Hepatocyte (in vitro differentiated cells): ENCODE measurements at regions not wholly inside any gene's neighbourhood (a gene's known extent, or its start where the extent isn't known, plus 50 kb on each side); places are given as distances from the start of the nearest gene placed in this dataset.

Source experiments
- DNase-seq: peaks from one replicate; pipeline ENCODE4 v3.0.0-alpha.2; 2016; ENCODE audit warnings: low spot score
- H2AFZ ChIP-seq: fragments of 200-600 bp; sonication (generic); 2 replicates; pipeline ENCODE4 v1.6.0; 2016; ENCODE audit warnings: antibody characterized with exemption, mild to moderate bottlenecking
- H3K27ac ChIP-seq: fragments of 200-600 bp; sonication (generic); 2 replicates; pipeline ENCODE4 v1.5.1; 2016; ENCODE audit warnings: mild to moderate bottlenecking
- H3K27me3 ChIP-seq: fragments of 200-600 bp; sonication (generic); 2 replicates; pipeline ENCODE4 v1.6.1; 2016
- H3K36me3 ChIP-seq: fragments of 200-600 bp; sonication (generic); replicated peaks from 2 replicates; pipeline ENCODE4 v1.5.1; 2016; ENCODE audit warnings: low read depth; ENCODE audit not compliant: insufficient read depth
- H3K4me1 ChIP-seq: fragments of 200-600 bp; sonication (generic); 2 replicates; pipeline ENCODE4 v1.5.1; 2016; ENCODE audit warnings: mild to moderate bottlenecking, moderate library complexity; ENCODE audit not compliant: insufficient read depth
- H3K4me2 ChIP-seq: fragments of 200-600 bp; sonication (generic); 2 replicates; pipeline ENCODE4 v1.6.0; 2016
- H3K4me3 ChIP-seq: fragments of 200-600 bp; sonication (generic); 2 replicates; pipeline ENCODE4 v1.5.1; 2016; ENCODE audit warnings: mild to moderate bottlenecking
- H3K79me2 ChIP-seq: fragments of 200-600 bp; sonication (generic); 2 replicates; pipeline ENCODE4 v1.6.0; 2017; ENCODE audit warnings: mild to moderate bottlenecking
- H3K9me2 ChIP-seq: fragments of 200-600 bp; sonication (generic); replicated peaks from 2 replicates; pipeline ENCODE4 v1.6.0; 2017; ENCODE audit warnings: mild to moderate bottlenecking; ENCODE audit not compliant: insufficient read depth
- H3K9me3 ChIP-seq: fragments of 200-600 bp; sonication (generic); 2 replicates; pipeline ENCODE4 v1.5.1; 2016; ENCODE audit warnings: low read depth, mild to moderate bottlenecking
- H4K20me1 ChIP-seq: fragments of 200-600 bp; sonication (generic); 2 replicates; pipeline ENCODE4 v1.6.0; 2016; ENCODE audit warnings: mild to moderate bottlenecking; ENCODE audit not compliant: insufficient read depth, poor library complexity, severe bottlenecking
- EZH2 ChIP-seq: fragments of 200-600 bp; sonication (generic); IDR thresholded peaks from 2 replicates; pipeline ENCODE4 v1.6.1; 2016; ENCODE audit warnings: antibody characterized with exemption, mild to moderate bottlenecking, borderline replicate concordance
- EZH2phosphoT487 ChIP-seq: fragments of 200-600 bp; sonication (generic); IDR thresholded peaks from one replicate; pipeline ENCODE4 v1.6.1; 2018; ENCODE audit warnings: antibody characterized with exemption, mild to moderate bottlenecking, low read depth, moderate library complexity; ENCODE audit not compliant: unreplicated experiment, severe bottlenecking
- WGBS: methylation state at CpG from one replicate; pipeline ENCODE4 v1.1.6; 2016; ENCODE audit warnings: low lambda C conversion rate; ENCODE audit errors: missing lambda C conversion rate; 5-methylcytosine and 5-hydroxymethylcytosine counted together
- TF ChIP-seq, protein P1 (sequence below): fragments of 200-600 bp; sonication (generic); IDR thresholded peaks from 2 replicates; pipeline ENCODE4 v1.5.1; 2016; ENCODE audit warnings: antibody characterized with exemption, mild to moderate bottlenecking; ENCODE audit not compliant: poor library complexity

DNA sequence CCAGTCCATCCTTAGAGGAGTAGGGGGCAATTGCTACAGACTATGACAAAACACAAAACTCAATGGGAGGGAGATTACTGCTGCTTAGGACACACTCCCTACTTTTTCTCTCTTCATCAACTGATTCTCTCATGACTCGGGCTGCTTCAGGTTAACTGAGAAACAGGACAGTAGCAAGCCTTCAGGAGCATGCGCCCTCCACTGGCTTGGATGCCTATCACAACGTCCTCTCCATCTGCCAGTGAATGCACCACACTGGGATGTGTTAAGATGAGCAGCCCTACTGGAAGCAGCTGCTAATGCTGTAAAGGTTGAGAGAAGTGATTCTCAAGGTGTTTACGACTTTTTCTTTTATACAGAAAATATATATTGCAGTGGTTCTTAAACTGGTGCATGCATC lies 542.3 kb downstream of the EDEM1 start:
- TF ChIP-seq, protein P1, sequence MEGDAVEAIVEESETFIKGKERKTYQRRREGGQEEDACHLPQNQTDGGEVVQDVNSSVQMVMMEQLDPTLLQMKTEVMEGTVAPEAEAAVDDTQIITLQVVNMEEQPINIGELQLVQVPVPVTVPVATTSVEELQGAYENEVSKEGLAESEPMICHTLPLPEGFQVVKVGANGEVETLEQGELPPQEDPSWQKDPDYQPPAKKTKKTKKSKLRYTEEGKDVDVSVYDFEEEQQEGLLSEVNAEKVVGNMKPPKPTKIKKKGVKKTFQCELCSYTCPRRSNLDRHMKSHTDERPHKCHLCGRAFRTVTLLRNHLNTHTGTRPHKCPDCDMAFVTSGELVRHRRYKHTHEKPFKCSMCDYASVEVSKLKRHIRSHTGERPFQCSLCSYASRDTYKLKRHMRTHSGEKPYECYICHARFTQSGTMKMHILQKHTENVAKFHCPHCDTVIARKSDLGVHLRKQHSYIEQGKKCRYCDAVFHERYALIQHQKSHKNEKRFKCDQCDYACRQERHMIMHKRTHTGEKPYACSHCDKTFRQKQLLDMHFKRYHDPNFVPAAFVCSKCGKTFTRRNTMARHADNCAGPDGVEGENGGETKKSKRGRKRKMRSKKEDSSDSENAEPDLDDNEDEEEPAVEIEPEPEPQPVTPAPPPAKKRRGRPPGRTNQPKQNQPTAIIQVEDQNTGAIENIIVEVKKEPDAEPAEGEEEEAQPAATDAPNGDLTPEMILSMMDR: no peak
- no peak for TF ChIP-seq EZH2
- TF ChIP-seq EZH2phosphoT487: no peak
- Histone ChIP-seq H3K9me2 (no peaks in the 10 kb centered on the region), H3K4me1 (no peaks in the 10 kb centered on the region), H3K4me2 (no peak overlapping the region), H3K36me3 (no peaks in the 10 kb centered on the region), H3K27ac (no peak overlapping the region), H3K9me3 (no peaks in the 10 kb centered on the region), H3K79me2 (no peaks in the 10 kb centered on the region), H2AFZ (no peak overlapping the region), H4K20me1 (no peaks in the 10 kb centered on the region), H3K27me3 (no peaks in the 10 kb centered on the region), H3K4me3 (no peak overlapping the region)
- DNase-seq: no peak
- 90% methylated on average over 4 of the region's 4 CpGs for WGBS

DNA sequence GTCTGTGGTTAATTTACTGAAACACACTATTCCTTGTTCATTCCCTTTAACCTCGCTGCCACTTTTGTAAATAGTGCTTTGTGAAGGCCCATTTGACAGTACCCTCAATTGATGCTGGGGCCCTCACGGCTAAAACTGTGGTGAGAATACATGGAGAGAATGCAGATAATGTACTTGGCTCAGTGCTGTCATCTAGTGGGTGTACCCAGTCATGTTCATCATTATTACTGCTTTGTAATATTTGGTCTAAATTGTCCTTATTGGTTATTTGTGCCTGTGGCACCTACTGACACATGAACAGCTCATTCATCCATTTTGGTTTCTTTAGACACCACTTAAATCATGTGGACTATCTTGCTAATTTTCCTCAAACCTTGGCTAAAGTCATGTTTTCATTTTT lies 543.6 kb downstream of the EDEM1 start:
- Histone ChIP-seq H3K4me1 (no peaks in the 10 kb centered on the region), H4K20me1 (no peaks in the 10 kb centered on the region), H3K9me3 (no peaks in the 10 kb centered on the region), H3K4me3 (no peak overlapping the region), H3K27ac (no peak overlapping the region), H3K79me2 (no peaks in the 10 kb centered on the region), H3K4me2 (no peak overlapping the region), H3K27me3 (no peaks in the 10 kb centered on the region), H3K36me3 (no peaks in the 10 kb centered on the region), H3K9me2 (no peaks in the 10 kb centered on the region), H2AFZ (no peak overlapping the region)
- TF ChIP-seq, protein P1: peak; percentile 39
- TF ChIP-seq EZH2phosphoT487: no peak
- WGBS: 69% methylated on average over 2 of the region's 2 CpGs
- peak; percentile 16 for DNase-seq

DNA sequence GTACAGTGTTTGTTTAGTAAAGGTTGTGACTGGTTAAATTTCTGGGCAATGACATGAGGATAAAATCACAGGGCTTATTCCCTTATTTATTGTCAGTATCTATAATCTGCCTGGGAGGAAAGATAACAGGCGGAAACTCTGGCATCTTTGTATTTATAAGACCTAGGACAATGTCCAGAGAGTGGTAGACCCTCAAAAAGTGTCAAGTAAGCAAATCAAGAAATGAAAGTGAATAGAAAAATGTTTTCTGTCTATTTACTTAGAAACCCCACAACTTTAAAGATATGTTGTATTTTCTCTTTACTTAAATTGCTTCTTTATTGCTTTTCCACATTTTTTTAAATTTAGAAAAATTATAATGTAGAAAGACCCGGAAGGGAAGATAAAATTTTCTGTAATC lies 544.6 kb downstream of the EDEM1 start:
- H3K4me1 ChIP-seq: no peaks in the 10 kb centered on the region
- no peak overlapping the region for H3K4me3 ChIP-seq
- no peaks in the 10 kb centered on the region for H3K27me3 ChIP-seq
- no peak for DNase-seq
- H4K20me1 ChIP-seq: no peaks in the 10 kb centered on the region
- no peaks in the 10 kb centered on the region for H3K9me3 ChIP-seq
- no peak overlapping the region for H3K4me2 ChIP-seq
- TF ChIP-seq EZH2: no peak
- TF ChIP-seq, protein P1: no peak
- TF ChIP-seq EZH2phosphoT487: no peak
- H3K9me2 ChIP-seq: no peaks in the 10 kb centered on the region
- H3K36me3 ChIP-seq: no peaks in the 10 kb centered on the region
- no peak overlapping the region for H3K27ac ChIP-seq
- WGBS: 51% methylated on average over 2 of the region's 2 CpGs
- H2AFZ ChIP-seq: no peak overlapping the region
- no peaks in the 10 kb centered on the region for H3K79me2 ChIP-seq

DNA sequence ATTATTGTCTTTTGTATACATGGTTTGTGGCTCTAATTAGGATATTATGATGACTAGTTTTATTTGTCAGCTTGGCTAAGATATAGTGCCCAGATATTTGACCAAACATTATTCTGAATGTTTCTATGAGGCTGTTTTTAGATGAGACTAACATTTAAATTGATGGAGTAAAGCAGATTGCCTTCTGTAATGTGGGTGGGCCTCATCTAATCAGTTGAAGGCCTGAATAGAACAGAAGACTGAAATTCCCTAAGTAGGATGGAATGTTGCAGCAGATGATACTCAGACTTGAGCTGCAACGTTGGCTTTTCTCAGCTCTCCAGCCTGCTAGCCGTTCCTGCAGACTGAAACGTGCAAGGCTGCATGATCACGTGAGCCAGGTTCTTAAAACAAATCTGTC lies 546.5 kb downstream of the EDEM1 start:
- WGBS: 89% methylated on average over 4 of the region's 4 CpGs
- H2AFZ ChIP-seq: no peak overlapping the region
- no peaks in the 10 kb centered on the region for H3K9me3 ChIP-seq
- TF ChIP-seq EZH2: no peak
- TF ChIP-seq, protein P1: no peak
- TF ChIP-seq EZH2phosphoT487: no peak
- H3K4me2 ChIP-seq: no peak overlapping the region
- H3K4me3 ChIP-seq: no peak overlapping the region
- no peaks in the 10 kb centered on the region for H3K79me2 ChIP-seq
- no peaks in the 10 kb centered on the region for H3K4me1 ChIP-seq
- no peak overlapping the region for H3K27ac ChIP-seq
- no peaks in the 10 kb centered on the region for H3K27me3 ChIP-seq
- H3K9me2 ChIP-seq: no peaks in the 10 kb centered on the region
- H4K20me1 ChIP-seq: no peaks in the 10 kb centered on the region
- H3K36me3 ChIP-seq: no peaks in the 10 kb centered on the region
- no peak for DNase-seq
